HFFc6 (cell line): ENCODE measurements at regions not wholly inside any gene's neighbourhood (a gene's known extent, or its start where the extent isn't known, plus 50 kb on each side); places are given as distances from the start of the nearest gene placed in this dataset.

Experiments
- DNase-seq: peaks from one replicate; pipeline ENCODE4 v3.0.0-alpha.2; 2018
- H3K27ac Mint-ChIP-seq: 2 replicates; pipeline ENCODE4 v1.8.0; 2020; ENCODE audit warnings: mild to moderate bottlenecking, mixed read lengths
- H3K27me3 Mint-ChIP-seq: 2 replicates; pipeline ENCODE4 v1.8.0; 2021; ENCODE audit warnings: mild to moderate bottlenecking, moderate library complexity, mixed read lengths; ENCODE audit not compliant: insufficient read depth
- H3K36me3 Mint-ChIP-seq: 2 replicates; pipeline ENCODE4 v1.8.0; 2021; ENCODE audit warnings: low read depth, mixed read lengths
- H3K4me1 Mint-ChIP-seq: 2 replicates; pipeline ENCODE4 v1.8.0; 2020; ENCODE audit warnings: low read depth, mixed read lengths
- H3K4me3 Mint-ChIP-seq: 2 replicates; pipeline ENCODE4 v1.8.0; 2020; ENCODE audit warnings: mild to moderate bottlenecking, moderate library complexity, mixed read lengths
- H3K9me3 Mint-ChIP-seq: 2 replicates; pipeline ENCODE4 v1.8.0; 2020; ENCODE audit warnings: mild to moderate bottlenecking, mixed read lengths
- CTCF ChIP-seq: fragments of 200-600 bp; sonication (generic); IDR thresholded peaks from 2 replicates; pipeline ENCODE4 v1.5.0; 2021; ENCODE audit warnings: antibody characterized with exemption, mild to moderate bottlenecking

DNA sequence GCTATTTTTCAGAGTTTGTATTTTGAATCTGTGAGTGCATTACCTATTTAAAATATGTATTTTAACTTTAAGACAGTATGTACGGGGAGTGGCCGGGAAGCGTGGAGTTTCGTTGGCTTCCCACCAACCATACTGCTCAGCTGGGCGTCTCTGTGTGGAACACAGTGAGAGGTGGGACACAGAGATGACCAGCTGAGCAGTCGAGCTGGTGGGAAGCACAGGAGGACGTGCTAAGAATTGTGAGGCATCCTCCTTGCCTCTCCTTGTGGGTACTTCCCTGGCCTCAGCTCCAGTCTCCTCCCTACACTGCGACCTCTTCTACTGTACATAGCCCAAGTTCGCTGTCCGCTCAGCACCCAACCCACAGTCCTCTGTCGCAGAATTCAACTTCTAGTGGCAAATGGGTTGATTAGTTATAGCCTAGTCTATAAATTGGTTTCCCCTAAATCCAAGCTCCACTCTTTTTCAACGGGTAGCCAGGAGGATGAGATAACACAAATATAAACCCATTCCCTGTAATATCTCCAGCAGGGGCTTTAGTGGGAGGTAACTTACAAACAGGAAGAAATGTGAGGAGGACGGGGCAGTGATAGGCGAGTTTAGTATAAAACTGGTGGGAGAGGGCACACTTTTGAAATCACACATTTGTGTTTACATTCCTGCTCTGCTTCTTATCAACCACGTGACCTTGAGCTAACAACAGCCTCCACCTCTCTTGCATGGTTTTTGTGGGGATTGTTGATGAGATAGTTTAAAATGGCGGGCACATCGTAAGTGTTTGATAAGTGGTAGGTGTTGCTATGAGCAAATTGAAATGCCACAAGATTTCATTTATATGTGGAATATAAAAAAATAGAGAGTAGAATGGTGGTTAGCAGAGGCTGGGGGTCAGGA lies 211.9 kb upstream of the HS3ST3A1 start:
- H3K27ac Mint-ChIP-seq: no peak overlapping the region
- H3K36me3 Mint-ChIP-seq: no peaks in the 10 kb centered on the region
- TF ChIP-seq CTCF: no peak
- H3K27me3 Mint-ChIP-seq: peaks cover 4% of the 10 kb centered on the region; the same call in 1 of the 2 replicates
- no peak for DNase-seq
- H3K9me3 Mint-ChIP-seq: no peaks in the 10 kb centered on the region
- no peak overlapping the region for H3K4me3 Mint-ChIP-seq
- no peaks in the 10 kb centered on the region for H3K4me1 Mint-ChIP-seq

GRCh38 chr17:13822700-13823099 lies 221.0 kb upstream of the HS3ST3A1 start:
- no peaks in the 10 kb centered on the region for H3K9me3 Mint-ChIP-seq
- no peak for DNase-seq
- peaks cover 8% of the 10 kb centered on the region; the same call in 1 of the 2 replicates for H3K4me1 Mint-ChIP-seq
- no peak for TF ChIP-seq CTCF
- no peaks in the 10 kb centered on the region for H3K36me3 Mint-ChIP-seq
- H3K27me3 Mint-ChIP-seq: peaks cover 2% of the 10 kb centered on the region; the same call in 1 of the 2 replicates
- H3K27ac Mint-ChIP-seq: no peak overlapping the region
- no peak overlapping the region for H3K4me3 Mint-ChIP-seq

DNA sequence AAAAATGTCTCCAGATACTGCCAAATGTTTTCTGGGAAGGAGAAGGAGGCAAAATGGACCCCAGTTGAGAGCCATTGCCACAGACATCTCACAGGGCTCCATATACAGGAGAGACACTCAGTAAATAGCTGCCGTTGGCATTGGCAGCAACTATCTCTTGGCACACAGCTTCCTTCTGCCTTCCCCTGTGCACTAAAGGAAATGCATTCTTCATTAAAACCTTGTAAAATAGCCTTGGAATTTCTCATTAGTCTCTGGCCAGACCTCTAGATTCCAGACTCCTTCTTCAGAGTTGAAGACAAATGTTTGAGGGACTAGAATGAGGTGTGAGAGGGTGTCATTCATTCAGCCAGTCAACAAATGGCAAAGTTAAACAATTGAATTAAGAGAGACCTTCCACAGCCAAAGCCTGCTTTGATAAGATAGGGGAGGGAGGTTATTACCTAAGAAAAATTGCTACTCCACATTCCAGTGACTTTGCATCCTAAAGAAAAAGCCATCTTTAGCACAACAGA lies 223.9 kb upstream of the HS3ST3A1 start:
- peak; percentile 2 for DNase-seq
- no peak overlapping the region for H3K27ac Mint-ChIP-seq
- TF ChIP-seq CTCF: no peak
- no peaks in the 10 kb centered on the region for H3K9me3 Mint-ChIP-seq
- no peaks in the 10 kb centered on the region for H3K36me3 Mint-ChIP-seq
- peaks cover 8% of the 10 kb centered on the region; the same call in 1 of the 2 replicates for H3K4me1 Mint-ChIP-seq
- no peak overlapping the region for H3K4me3 Mint-ChIP-seq
- H3K27me3 Mint-ChIP-seq: peaks cover 2% of the 10 kb centered on the region

DNA sequence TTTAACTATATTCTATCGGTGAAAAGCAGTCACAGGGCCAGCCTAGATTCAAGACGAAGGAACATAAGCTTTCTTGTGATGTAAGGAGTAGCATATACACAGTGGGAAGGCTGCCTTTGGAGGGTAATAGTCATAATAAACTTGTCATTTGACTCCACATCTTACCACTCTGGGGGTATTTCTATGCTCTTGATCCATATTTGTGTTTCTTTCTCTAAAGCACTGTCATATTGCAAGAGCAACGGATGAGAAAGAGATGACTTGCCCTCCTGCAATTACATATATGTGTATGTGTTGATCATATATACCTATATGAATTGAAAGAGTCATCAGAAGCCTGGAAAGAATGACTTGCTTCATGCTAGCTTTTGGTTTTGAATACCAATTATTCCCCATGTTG lies 225.4 kb upstream of the HS3ST3A1 start:
- Mint-ChIP-seq H3K4me3 (no peak overlapping the region), H3K27me3 (peaks cover 2% of the 10 kb centered on the region), H3K27ac (no peak overlapping the region), H3K9me3 (no peaks in the 10 kb centered on the region), H3K4me1 (peaks cover 8% of the 10 kb centered on the region; the same call in 1 of the 2 replicates), H3K36me3 (no peaks in the 10 kb centered on the region)
- TF ChIP-seq CTCF: no peak
- no peak for DNase-seq

- DNase-seq: no peak
- H3K27me3 Mint-ChIP-seq: peaks cover 4% of the 10 kb centered on the region
Measured at GRCh38 chr17:13833921-13834320, 232.2 kb upstream of the HS3ST3A1 start.

More at GRCh38 chr17:13833921-13834320, 232.2 kb upstream of the HS3ST3A1 start:
- H3K27ac Mint-ChIP-seq: no peak overlapping the region
- no peaks in the 10 kb centered on the region for H3K4me1 Mint-ChIP-seq
- no peaks in the 10 kb centered on the region for H3K9me3 Mint-ChIP-seq
- TF ChIP-seq CTCF: no peak
- no peaks in the 10 kb centered on the region for H3K36me3 Mint-ChIP-seq
- H3K4me3 Mint-ChIP-seq: no peak overlapping the region
